Spinal cord (tissue), 9 donors: ENCODE measurements at regions not wholly inside any gene's neighbourhood (a gene's known extent, or its start where the extent isn't known, plus 50 kb on each side); places are given as distances from the start of the nearest gene placed in this dataset.

Experiments
- DNase-seq, 6 donors: peaks; one replicate each; pipeline versions ENCODE4 v3.0.0 to v3.0.0-alpha.2; 2013 to 2015; ENCODE audit warnings: low spot score in 6 of 6, low read depth in 4 of 6
- H3K27ac ChIP-seq: one replicate; pipeline ENCODE4 v1.5.1; 2013; ENCODE audit warnings: low read depth, low read length, control low read depth
- H3K27me3 ChIP-seq: one replicate; pipeline ENCODE4 v1.6.1; 2013; ENCODE audit warnings: low read length; ENCODE audit not compliant: control insufficient read depth, insufficient read depth
- H3K36me3 ChIP-seq: one replicate; pipeline ENCODE4 v1.6.1; 2013; ENCODE audit warnings: low read length; ENCODE audit not compliant: control insufficient read depth, insufficient read depth
- H3K4me1 ChIP-seq: one replicate; pipeline ENCODE4 v1.6.1; 2013; ENCODE audit warnings: low read length; ENCODE audit not compliant: control insufficient read depth, insufficient read depth
- H3K4me3 ChIP-seq: one replicate; pipeline ENCODE4 v1.5.1; 2013; ENCODE audit warnings: low read depth, low read length, control low read depth
- H3K9me3 ChIP-seq: one replicate; pipeline ENCODE4 v1.6.1; 2013; ENCODE audit warnings: low read length; ENCODE audit not compliant: control insufficient read depth, insufficient read depth
- WGBS: methylation state at CpG from one replicate; pipeline ENCODE4 v1.1.5; 2013; ENCODE audit warnings: missing lambda C conversion rate; ENCODE audit not compliant: insufficient coverage; 5-methylcytosine and 5-hydroxymethylcytosine counted together
- donor health status: healthy.

GRCh38 chr2:123463886-123464285, 561.2 kb upstream of the CNTNAP5 start:
- Histone ChIP-seq H3K36me3 (no peaks in the 10 kb centered on the region), H3K4me3 (no peak overlapping the region), H3K9me3 (no peaks in the 10 kb centered on the region), H3K27ac (no peak overlapping the region), H3K4me1 (no peaks in the 10 kb centered on the region), H3K27me3 (no peaks in the 10 kb centered on the region)
- DNase-seq: no peak

- no peak for DNase-seq
- peaks cover 2% of the 10 kb centered on the region for H3K9me3 ChIP-seq
- H3K27me3 ChIP-seq: no peaks in the 10 kb centered on the region
- no peaks in the 10 kb centered on the region for H3K36me3 ChIP-seq
- H3K27ac ChIP-seq: no peak overlapping the region
- H3K4me3 ChIP-seq: no peak overlapping the region
- H3K4me1 ChIP-seq: no peaks in the 10 kb centered on the region
- whole genome bisulfite sequencing: no CpG with 5 or more reads among the region's 1 CpG
These were observed 557.0 kb upstream of the CNTNAP5 start for GRCh38 chr2:123468071-123468470.

- H3K9me3 ChIP-seq: no peaks in the 10 kb centered on the region
- no peaks in the 10 kb centered on the region for H3K4me1 ChIP-seq
- no peaks in the 10 kb centered on the region for H3K27me3 ChIP-seq
- no peak overlapping the region for H3K27ac ChIP-seq
- no peak for DNase-seq
- H3K36me3 ChIP-seq: no peaks in the 10 kb centered on the region
- no CpG with 5 or more reads among the region's 3 CpGs for WGBS
- no peak overlapping the region for H3K4me3 ChIP-seq
These were observed 543.7 kb upstream of the CNTNAP5 start for GRCh38 chr2:123481406-123481805.

DNA sequence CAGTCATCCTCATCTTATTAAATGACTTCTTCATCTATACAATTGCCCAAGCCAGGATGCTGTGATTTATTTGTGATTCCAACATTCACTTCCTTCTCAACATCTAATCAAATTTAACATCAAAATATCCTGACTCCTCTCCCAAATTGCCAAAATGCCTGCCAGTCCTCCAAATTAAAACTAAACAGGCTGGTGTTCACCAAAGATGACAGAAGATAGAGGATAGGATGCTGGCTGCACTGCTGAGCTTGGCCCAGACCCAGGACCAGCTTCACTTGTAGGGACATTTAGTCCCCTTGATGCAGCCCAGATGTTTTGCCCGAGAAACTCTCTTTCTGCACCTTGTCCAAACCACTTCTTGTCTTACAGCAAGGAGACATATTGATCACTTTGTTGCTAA, 540.0 kb upstream of the CNTNAP5 start:
- Histone ChIP-seq H3K36me3 (no peaks in the 10 kb centered on the region), H3K9me3 (no peaks in the 10 kb centered on the region), H3K27ac (no peak overlapping the region), H3K27me3 (no peaks in the 10 kb centered on the region), H3K4me1 (no peaks in the 10 kb centered on the region), H3K4me3 (no peak overlapping the region)
- DNase-seq: no peak
- WGBS: no CpG with 5 or more reads among the region's 1 CpG

GRCh38 chr2:123493687-123494086, 531.4 kb upstream of the CNTNAP5 start:
- DNase-seq: no peak
- no peaks in the 10 kb centered on the region for H3K27me3 ChIP-seq
- no peak overlapping the region for H3K27ac ChIP-seq
- 71% methylated on average over 1 of the region's 1 CpG for WGBS
- H3K9me3 ChIP-seq: no peaks in the 10 kb centered on the region
- H3K36me3 ChIP-seq: no peaks in the 10 kb centered on the region
- H3K4me1 ChIP-seq: no peaks in the 10 kb centered on the region
- no peak overlapping the region for H3K4me3 ChIP-seq

- no peak for DNase-seq
- Histone ChIP-seq H3K4me1 (no peaks in the 10 kb centered on the region), H3K36me3 (no peaks in the 10 kb centered on the region), H3K27me3 (no peaks in the 10 kb centered on the region), H3K9me3 (no peaks in the 10 kb centered on the region), H3K27ac (no peak overlapping the region), H3K4me3 (no peak overlapping the region)
- 80% methylated on average over 1 of the region's 3 CpGs for WGBS
These were observed 529.8 kb upstream of the CNTNAP5 start for GRCh38 chr2:123495241-123495640.

DNA sequence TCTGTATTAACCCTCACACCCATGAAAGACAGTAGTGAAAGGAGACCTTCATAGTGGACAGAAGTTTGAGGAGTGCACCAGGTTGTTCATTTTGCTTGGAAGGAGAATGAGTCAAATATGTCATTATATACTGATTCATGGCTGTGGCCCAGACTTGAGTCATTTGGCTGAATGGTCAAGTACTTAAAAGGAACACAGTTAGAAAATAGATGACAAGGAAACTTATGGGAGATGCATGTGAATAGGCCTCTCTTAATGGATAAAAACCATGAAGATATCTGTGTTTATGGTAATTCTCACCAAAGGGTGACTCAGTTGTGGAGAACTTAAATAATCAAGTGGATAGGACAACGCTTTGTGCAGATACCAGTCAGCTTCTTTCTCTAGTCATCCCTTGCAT, 524.7 kb upstream of the CNTNAP5 start:
- no peak for DNase-seq
- Histone ChIP-seq H3K4me1 (no peaks in the 10 kb centered on the region), H3K27me3 (no peaks in the 10 kb centered on the region), H3K36me3 (no peaks in the 10 kb centered on the region), H3K9me3 (no peaks in the 10 kb centered on the region), H3K27ac (no peak overlapping the region), H3K4me3 (no peak overlapping the region)
- WGBS: 80% methylated on average over 1 of the region's 1 CpG

- Histone ChIP-seq H3K36me3 (no peaks in the 10 kb centered on the region), H3K27ac (no peak overlapping the region), H3K4me1 (no peaks in the 10 kb centered on the region), H3K4me3 (no peak overlapping the region), H3K9me3 (no peaks in the 10 kb centered on the region), H3K27me3 (no peaks in the 10 kb centered on the region)
- WGBS: 91% methylated on average over 1 of the region's 2 CpGs
- no peak for DNase-seq
These were observed 524.1 kb upstream of the CNTNAP5 start for GRCh38 chr2:123500988-123501387.

GRCh38 chr2:123502931-123503330, 522.2 kb upstream of the CNTNAP5 start:
- no peak overlapping the region for H3K27ac ChIP-seq
- no CpG with 5 or more reads among the region's 4 CpGs for WGBS
- H3K9me3 ChIP-seq: no peaks in the 10 kb centered on the region
- H3K27me3 ChIP-seq: no peaks in the 10 kb centered on the region
- H3K36me3 ChIP-seq: no peaks in the 10 kb centered on the region
- DNase-seq: no peak
- no peaks in the 10 kb centered on the region for H3K4me1 ChIP-seq
- H3K4me3 ChIP-seq: no peak overlapping the region

GRCh38 chr2:123512547-123512946, 512.5 kb upstream of the CNTNAP5 start:
- no peaks in the 10 kb centered on the region for H3K4me1 ChIP-seq
- DNase-seq: no peak
- WGBS: 93% methylated on average over 5 of the region's 7 CpGs

More at GRCh38 chr2:123512547-123512946, 512.5 kb upstream of the CNTNAP5 start:
- Histone ChIP-seq H3K9me3 (no peaks in the 10 kb centered on the region), H3K4me3 (no peak overlapping the region), H3K27ac (no peak overlapping the region), H3K27me3 (no peaks in the 10 kb centered on the region), H3K36me3 (no peaks in the 10 kb centered on the region)
